HG02870 (cell line): ENCODE measurements at regions not wholly inside any gene's neighbourhood (a gene's known extent, or its start where the extent isn't known, plus 50 kb on each side); places are given as distances from the start of the nearest gene placed in this dataset.
A peak's percentile ranks its signal among the peaks of the same experiment; 100 is the strongest.
"Not testable (repeated sequence)": the region's sequence is repeated elsewhere in the genome, so short reads cannot be mapped to it uniquely, and the experiment has no call there.

Experiments
- ATAC-seq: cut with Tn5 transposase; IDR thresholded peaks from one replicate; pipeline ENCODE4 v1.9.1; 2021; ENCODE audit warnings: mild to moderate bottlenecking, moderate library complexity; ENCODE audit not compliant: unreplicated experiment

- not testable (repeated sequence) for ATAC-seq
These were observed 51.9 kb downstream of the DIPK2A start for GRCh38 chr3:144023543-144023942.

- peak; percentile 90 for ATAC-seq
These were observed 57.3 kb downstream of the DIPK2A start for GRCh38 chr3:144028798-144029411.

GRCh38 chr3:144029769-144030168 lies 58.1 kb downstream of the DIPK2A start:
- no peak for ATAC-seq

GRCh38 chr3:144031938-144032337 lies 60.3 kb downstream of the DIPK2A start:
- ATAC-seq: no peak

GRCh38 chr3:144032531-144033239 lies 61.1 kb downstream of the DIPK2A start:
- ATAC-seq: peak; percentile 72

GRCh38 chr3:144033240-144033589 lies 61.6 kb downstream of the DIPK2A start:
- no peak for ATAC-seq

- no peak for ATAC-seq
These were observed 62.2 kb downstream of the DIPK2A start for GRCh38 chr3:144033863-144034262.

GRCh38 chr3:144034715-144035290 lies 63.2 kb downstream of the DIPK2A start:
- no peak for ATAC-seq

GRCh38 chr3:144036498-144036897 lies 64.9 kb downstream of the DIPK2A start:
- ATAC-seq: no peak

- no peak for ATAC-seq
These were observed 68.0 kb downstream of the DIPK2A start for GRCh38 chr3:144039661-144040060.

GRCh38 chr3:144041960-144042556 lies 70.4 kb downstream of the DIPK2A start:
- no peak for ATAC-seq

- ATAC-seq: no peak
These were observed 74.1 kb downstream of the DIPK2A start for GRCh38 chr3:144045766-144046165.

- ATAC-seq: no peak
These were observed 77.8 kb downstream of the DIPK2A start for GRCh38 chr3:144049374-144049773.

GRCh38 chr3:144051211-144051610 lies 79.6 kb downstream of the DIPK2A start:
- no peak for ATAC-seq

GRCh38 chr3:144052275-144052674 lies 80.7 kb downstream of the DIPK2A start:
- ATAC-seq: no peak

- no peak for ATAC-seq
These were observed 81.5 kb downstream of the DIPK2A start for GRCh38 chr3:144053121-144053520.

- ATAC-seq: no peak
These were observed 83.1 kb downstream of the DIPK2A start for GRCh38 chr3:144054766-144055165.

- no peak for ATAC-seq
These were observed 84.0 kb downstream of the DIPK2A start for GRCh38 chr3:144055604-144056003.

- peak; percentile 70 for ATAC-seq
These were observed 87.1 kb downstream of the DIPK2A start for GRCh38 chr3:144058713-144059112.

- ATAC-seq: no peak
These were observed 87.9 kb downstream of the DIPK2A start for GRCh38 chr3:144059481-144059880.

GRCh38 chr3:144060881-144061280 lies 89.3 kb downstream of the DIPK2A start:
- no peak for ATAC-seq

- ATAC-seq: no peak
These were observed 91.7 kb downstream of the DIPK2A start for GRCh38 chr3:144063306-144063705.
